OCI-LY3 (cell line): ENCODE measurements at regions not wholly inside any gene's neighbourhood (a gene's known extent, or its start where the extent isn't known, plus 50 kb on each side); places are given as distances from the start of the nearest gene placed in this dataset.

Experiments used
- EZH2phosphoT487 ChIP-seq: fragments of 200-600 bp; shearing (Covaris generic); IDR thresholded peaks from 2 replicates; pipeline ENCODE4 v1.6.1; 2018; ENCODE audit warnings: antibody characterized with exemption, mixed run types, low read depth
- TF ChIP-seq, protein P1 (sequence below): fragments of 200-600, 300-600 bp; sonication (generic); IDR thresholded peaks from 2 replicates; pipeline ENCODE4 v1.5.1; 2014; ENCODE audit warnings: antibody characterized with exemption, low read length, low read depth

DNA sequence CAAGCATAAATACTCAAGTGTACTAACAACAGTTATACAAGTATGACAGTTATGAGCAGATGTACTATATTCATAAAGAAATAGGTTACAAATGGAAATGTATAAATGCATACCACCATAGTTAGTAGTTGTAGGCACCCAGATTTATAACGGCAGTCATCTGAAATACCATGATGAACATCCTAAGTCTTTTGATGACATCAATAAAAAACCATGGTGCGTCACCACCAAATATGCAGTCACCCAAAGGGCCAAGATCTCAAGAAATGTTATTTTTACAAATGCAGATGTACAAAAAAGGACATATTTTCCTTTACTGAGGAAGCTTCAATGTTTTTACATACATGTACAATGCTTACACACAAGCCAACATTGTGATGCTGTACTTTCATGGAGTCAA is 70.8 kb upstream of the XPA start:
- TF ChIP-seq, protein P1, sequence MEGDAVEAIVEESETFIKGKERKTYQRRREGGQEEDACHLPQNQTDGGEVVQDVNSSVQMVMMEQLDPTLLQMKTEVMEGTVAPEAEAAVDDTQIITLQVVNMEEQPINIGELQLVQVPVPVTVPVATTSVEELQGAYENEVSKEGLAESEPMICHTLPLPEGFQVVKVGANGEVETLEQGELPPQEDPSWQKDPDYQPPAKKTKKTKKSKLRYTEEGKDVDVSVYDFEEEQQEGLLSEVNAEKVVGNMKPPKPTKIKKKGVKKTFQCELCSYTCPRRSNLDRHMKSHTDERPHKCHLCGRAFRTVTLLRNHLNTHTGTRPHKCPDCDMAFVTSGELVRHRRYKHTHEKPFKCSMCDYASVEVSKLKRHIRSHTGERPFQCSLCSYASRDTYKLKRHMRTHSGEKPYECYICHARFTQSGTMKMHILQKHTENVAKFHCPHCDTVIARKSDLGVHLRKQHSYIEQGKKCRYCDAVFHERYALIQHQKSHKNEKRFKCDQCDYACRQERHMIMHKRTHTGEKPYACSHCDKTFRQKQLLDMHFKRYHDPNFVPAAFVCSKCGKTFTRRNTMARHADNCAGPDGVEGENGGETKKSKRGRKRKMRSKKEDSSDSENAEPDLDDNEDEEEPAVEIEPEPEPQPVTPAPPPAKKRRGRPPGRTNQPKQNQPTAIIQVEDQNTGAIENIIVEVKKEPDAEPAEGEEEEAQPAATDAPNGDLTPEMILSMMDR = no peak
- TF ChIP-seq EZH2phosphoT487 = no peak
